GM10266 (cell line): ENCODE measurements at regions not wholly inside any gene's neighbourhood (a gene's known extent, or its start where the extent isn't known, plus 50 kb on each side); places are given as distances from the start of the nearest gene placed in this dataset.

ENCODE experiments used
- DNase-seq: peaks from one replicate; pipeline ENCODE4 v3.0.0; 2012; ENCODE audit errors: extremely low spot score
- TF ChIP-seq, protein P1 (sequence below): IDR thresholded peaks from 2 replicates; pipeline ENCODE4 v1.5.1; 2012; ENCODE audit warnings: mild to moderate bottlenecking, low read depth; ENCODE audit not compliant: control insufficient read depth, insufficient read depth; ENCODE audit errors: missing control alignments

DNA sequence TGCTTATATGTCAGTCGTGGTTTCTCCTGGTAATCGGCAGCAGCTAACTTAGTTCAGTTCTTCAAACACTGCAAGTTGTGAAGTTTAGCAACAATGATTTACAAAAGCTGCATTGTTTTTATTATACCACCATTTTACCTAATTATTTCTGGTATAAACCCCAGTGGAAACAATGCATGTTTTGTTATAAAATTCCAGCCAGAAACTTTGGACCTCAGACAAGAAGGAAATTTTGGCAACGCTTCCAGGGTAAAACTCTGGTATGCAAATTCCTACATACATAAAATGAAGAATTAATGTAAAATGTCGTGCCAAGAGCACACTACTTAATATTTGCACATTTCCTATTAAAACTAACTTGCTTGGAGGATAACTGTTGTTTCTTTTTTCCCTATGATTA, 277.4 kb upstream of the LYZL1 start:
- no peak for DNase-seq
- TF ChIP-seq, protein P1, sequence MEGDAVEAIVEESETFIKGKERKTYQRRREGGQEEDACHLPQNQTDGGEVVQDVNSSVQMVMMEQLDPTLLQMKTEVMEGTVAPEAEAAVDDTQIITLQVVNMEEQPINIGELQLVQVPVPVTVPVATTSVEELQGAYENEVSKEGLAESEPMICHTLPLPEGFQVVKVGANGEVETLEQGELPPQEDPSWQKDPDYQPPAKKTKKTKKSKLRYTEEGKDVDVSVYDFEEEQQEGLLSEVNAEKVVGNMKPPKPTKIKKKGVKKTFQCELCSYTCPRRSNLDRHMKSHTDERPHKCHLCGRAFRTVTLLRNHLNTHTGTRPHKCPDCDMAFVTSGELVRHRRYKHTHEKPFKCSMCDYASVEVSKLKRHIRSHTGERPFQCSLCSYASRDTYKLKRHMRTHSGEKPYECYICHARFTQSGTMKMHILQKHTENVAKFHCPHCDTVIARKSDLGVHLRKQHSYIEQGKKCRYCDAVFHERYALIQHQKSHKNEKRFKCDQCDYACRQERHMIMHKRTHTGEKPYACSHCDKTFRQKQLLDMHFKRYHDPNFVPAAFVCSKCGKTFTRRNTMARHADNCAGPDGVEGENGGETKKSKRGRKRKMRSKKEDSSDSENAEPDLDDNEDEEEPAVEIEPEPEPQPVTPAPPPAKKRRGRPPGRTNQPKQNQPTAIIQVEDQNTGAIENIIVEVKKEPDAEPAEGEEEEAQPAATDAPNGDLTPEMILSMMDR, result no peak

DNA sequence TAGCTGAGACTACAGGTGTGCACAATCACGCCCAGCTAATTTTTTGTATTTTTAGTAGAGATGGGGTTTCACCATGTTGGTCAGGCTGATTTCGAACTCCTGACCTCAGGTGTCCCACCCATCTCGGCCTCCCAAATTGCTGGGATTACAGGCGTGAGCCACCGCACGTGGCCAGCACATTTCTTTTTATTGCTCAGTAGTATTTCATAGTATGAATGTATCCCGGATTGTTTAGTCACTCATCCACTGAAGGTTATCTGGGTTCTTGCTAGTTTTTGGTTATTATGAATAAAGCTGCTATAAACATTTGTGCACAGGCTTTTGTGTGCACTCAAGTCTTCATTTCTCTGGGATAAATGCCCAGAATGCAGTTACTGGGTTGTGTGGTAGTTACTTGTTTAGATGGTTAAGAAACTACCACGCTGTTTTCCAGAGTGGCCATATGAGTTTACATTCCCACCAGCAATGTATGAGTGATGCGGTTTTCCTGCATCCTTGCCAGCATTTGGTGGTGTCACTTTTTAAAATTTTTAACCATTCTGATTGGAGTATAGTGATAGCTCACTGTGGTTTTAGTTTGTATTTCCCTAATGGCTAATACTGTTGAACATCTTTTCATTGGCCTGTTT, 275.8 kb upstream of the LYZL1 start:
- TF ChIP-seq, protein P1, result no peak
- DNase-seq, result no peak

GRCh38 chr10:29021591-29021990, 267.3 kb upstream of the LYZL1 start:
- TF ChIP-seq, protein P1, result no peak
- DNase-seq, result no peak

GRCh38 chr10:29022513-29022912, 266.4 kb upstream of the LYZL1 start:
- TF ChIP-seq, protein P1, result no peak

GRCh38 chr10:29023678-29024077, 265.2 kb upstream of the LYZL1 start:
- TF ChIP-seq, protein P1, result no peak
- DNase-seq, result no peak

More at GRCh38 chr10:29022513-29022912, 266.4 kb upstream of the LYZL1 start:
- no peak for DNase-seq

GRCh38 chr10:29026065-29026797, 262.6 kb upstream of the LYZL1 start:
- TF ChIP-seq, protein P1, result no peak
- DNase-seq, result no peak
